Activated CD4-positive, alpha-beta memory T cell treated with anti-CD3 and anti-CD28 coated beads for 36 hours (primary cell): ENCODE measurements at regions not wholly inside any gene's neighbourhood (a gene's known extent, or its start where the extent isn't known, plus 50 kb on each side); places are given as distances from the start of the nearest gene placed in this dataset.

Source experiments
- CTCF ChIA-PET: fragments of 350-600 bp; sonication (Branson Sonifier 250); formaldehyde crosslinking; loops from one replicate; lab custom pipeline; 2021; ENCODE audit warnings: antibody characterized with exemption, inconsistent platforms; lab: Charles Lee
- POLR2A ChIA-PET: fragments of 350-600 bp; sonication (Branson Sonifier 250); formaldehyde crosslinking; loops from one replicate; lab custom pipeline; 2021; ENCODE audit warnings: antibody characterized with exemption; lab: Charles Lee
- DNase-seq: peaks from one replicate; pipeline ENCODE4 v3.0.0-alpha.2; 2020
- H3K27ac Mint-ChIP-seq: one replicate; pipeline ENCODE4 v1.8.0; 2021; ENCODE audit warnings: mixed read lengths
- H3K27me3 Mint-ChIP-seq: one replicate; pipeline ENCODE4 v1.8.0; 2021; ENCODE audit warnings: mixed read lengths
- H3K36me3 Mint-ChIP-seq: one replicate; pipeline ENCODE4 v1.8.0; 2021; ENCODE audit warnings: mixed read lengths
- H3K4me1 Mint-ChIP-seq: one replicate; pipeline ENCODE4 v1.8.0; 2021; ENCODE audit warnings: low read depth, mixed read lengths
- H3K4me3 Mint-ChIP-seq: one replicate; pipeline ENCODE4 v1.8.0; 2021; ENCODE audit warnings: mild to moderate bottlenecking, mixed read lengths
- H3K9me3 Mint-ChIP-seq: one replicate; pipeline ENCODE4 v1.8.0; 2021; ENCODE audit warnings: mixed read lengths
- intact Hi-C: fragments of 100-400 bp; cut with micrococcal nuclease; formaldehyde crosslinking; loops from one replicate; pipeline ENCODE4 v1.15.1; 2023

- H3K36me3 Mint-ChIP-seq = no peaks in the 10 kb centered on the region
- intact Hi-C loops = no loop called here
- ChIA-PET CTCF (no interaction called here), POLR2A (no interaction called here)
- H3K4me1 Mint-ChIP-seq = no peaks in the 10 kb centered on the region
- no peaks in the 10 kb centered on the region for H3K9me3 Mint-ChIP-seq
- no peak overlapping the region for H3K27ac Mint-ChIP-seq
- no peak for DNase-seq
- no peak overlapping the region for H3K4me3 Mint-ChIP-seq
- no peaks in the 10 kb centered on the region for H3K27me3 Mint-ChIP-seq
Observed at GRCh38 chr13:78247362-78247761, 328.7 kb upstream of the EDNRB start.

DNA sequence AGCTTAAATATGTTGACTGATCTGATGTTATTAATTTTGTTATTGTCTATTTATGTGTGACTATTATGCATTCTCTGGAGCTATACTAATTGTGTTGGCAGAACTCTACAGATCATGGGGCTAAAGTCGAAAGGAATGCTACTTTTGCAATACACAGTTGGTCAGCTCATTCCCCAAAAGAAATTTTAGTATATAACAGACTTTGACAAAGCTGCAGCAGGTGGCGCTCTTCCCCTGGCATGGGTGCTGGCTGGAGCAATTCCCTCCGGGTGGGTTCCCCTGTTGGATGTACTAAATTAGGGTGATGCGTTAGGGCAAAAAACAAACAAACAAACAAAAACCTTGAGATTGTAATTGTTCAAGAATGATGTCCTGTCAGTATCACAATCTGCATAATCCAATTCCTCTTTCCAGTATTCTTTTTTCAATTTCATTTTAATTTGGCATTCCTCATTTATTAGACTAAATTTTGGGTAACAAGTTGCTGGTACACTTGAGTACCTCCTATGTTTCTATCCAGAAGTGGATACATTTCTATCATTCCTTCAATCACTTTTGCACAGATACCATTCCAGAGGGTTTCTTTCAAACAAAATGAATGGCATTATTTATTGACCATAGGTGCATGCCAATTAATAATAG lies 322.8 kb upstream of the EDNRB start:
- Mint-ChIP-seq H3K27ac (no peak overlapping the region), H3K36me3 (no peaks in the 10 kb centered on the region), H3K9me3 (no peaks in the 10 kb centered on the region), H3K27me3 (peaks cover 2% of the 10 kb centered on the region), H3K4me3 (no peak overlapping the region), H3K4me1 (no peaks in the 10 kb centered on the region)
- intact Hi-C loops = no loop called here
- CTCF ChIA-PET = interaction anchor here (0.8 to 2.1 kb wide), 8 partner anchors 8 to 737 kb away, joined by 3 to 17 read pairs (median 4); no protein-coding TSS in a partner anchor
- POLR2A ChIA-PET = no interaction called here
- peak; percentile 41 for DNase-seq

DNA sequence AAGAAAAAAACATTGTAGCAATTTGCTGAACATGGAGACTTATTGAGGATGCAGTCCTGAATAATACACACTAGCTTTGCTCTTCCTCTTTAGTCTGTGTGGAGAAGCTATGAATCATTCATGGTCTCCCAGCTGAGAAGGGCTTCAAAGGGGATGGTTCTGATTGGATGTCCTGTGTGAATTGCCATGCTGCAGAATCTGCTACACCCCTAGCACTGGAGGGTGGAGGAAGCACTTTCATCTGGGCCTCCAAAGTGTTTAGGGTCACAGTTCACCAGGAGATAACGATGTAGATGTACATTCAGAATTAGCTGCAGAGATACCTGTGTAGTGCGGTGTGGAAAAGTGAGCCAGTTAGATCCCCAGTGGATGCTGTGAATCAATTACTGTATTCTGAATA lies 321.1 kb upstream of the EDNRB start:
- H3K4me3 Mint-ChIP-seq = no peak overlapping the region
- no peaks in the 10 kb centered on the region for H3K36me3 Mint-ChIP-seq
- intact Hi-C loops = no loop called here
- H3K27ac Mint-ChIP-seq = no peak overlapping the region
- peaks cover 2% of the 10 kb centered on the region for H3K27me3 Mint-ChIP-seq
- POLR2A ChIA-PET = no interaction called here
- no peaks in the 10 kb centered on the region for H3K4me1 Mint-ChIP-seq
- CTCF ChIA-PET = interaction anchor here (1.7 kb wide), 1 partner anchor 739 kb away, joined by 17 read pairs; no protein-coding TSS in a partner anchor
- no peak for DNase-seq
- H3K9me3 Mint-ChIP-seq = no peaks in the 10 kb centered on the region

GRCh38 chr13:78238911-78239310 lies 320.3 kb upstream of the EDNRB start:
- no peaks in the 10 kb centered on the region for H3K9me3 Mint-ChIP-seq
- H3K27ac Mint-ChIP-seq = no peak overlapping the region
- no peak for DNase-seq
- H3K27me3 Mint-ChIP-seq = peaks cover 2% of the 10 kb centered on the region
- no peaks in the 10 kb centered on the region for H3K4me1 Mint-ChIP-seq
- no peak overlapping the region for H3K4me3 Mint-ChIP-seq
- ChIA-PET CTCF (interaction anchor here (0.6 kb wide), 1 partner anchor 534 kb away, joined by 3 read pairs; no protein-coding TSS in a partner anchor), POLR2A (no interaction called here)
- H3K36me3 Mint-ChIP-seq = no peaks in the 10 kb centered on the region
- intact Hi-C loops = no loop called here

- H3K27me3 Mint-ChIP-seq = no peaks in the 10 kb centered on the region
- H3K4me3 Mint-ChIP-seq = no peak overlapping the region
- H3K36me3 Mint-ChIP-seq = no peaks in the 10 kb centered on the region
- no peaks in the 10 kb centered on the region for H3K4me1 Mint-ChIP-seq
- POLR2A ChIA-PET = no interaction called here
- intact Hi-C loops = no loop called here
- H3K9me3 Mint-ChIP-seq = no peaks in the 10 kb centered on the region
- DNase-seq = no peak
- CTCF ChIA-PET = no interaction called here
- H3K27ac Mint-ChIP-seq = no peak overlapping the region
Observed at GRCh38 chr13:78228940-78229339, 310.3 kb upstream of the EDNRB start.

GRCh38 chr13:78228211-78228610 lies 309.6 kb upstream of the EDNRB start:
- Mint-ChIP-seq H3K9me3 (no peaks in the 10 kb centered on the region), H3K27ac (no peak overlapping the region)

DNA sequence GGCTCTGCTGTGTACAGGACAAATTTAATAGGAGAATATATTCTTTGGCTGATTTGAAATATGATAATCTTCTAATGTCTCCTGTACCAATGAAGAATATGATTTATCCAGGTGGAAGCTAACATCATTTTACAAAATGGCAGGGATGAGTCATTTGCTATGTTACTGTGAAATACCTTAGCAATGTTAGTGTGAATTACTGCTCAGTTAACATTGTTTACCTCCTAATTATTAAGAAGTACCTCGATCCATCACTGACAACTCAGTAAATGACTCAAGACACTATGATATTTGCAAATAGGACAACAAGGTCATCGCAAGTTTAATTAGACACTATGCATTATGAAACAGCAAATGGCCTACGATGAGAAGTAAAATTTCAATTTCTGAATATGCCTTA lies 309.1 kb upstream of the EDNRB start:
- Mint-ChIP-seq H3K27ac (no peak overlapping the region), H3K4me3 (no peak overlapping the region), H3K9me3 (no peaks in the 10 kb centered on the region), H3K27me3 (no peaks in the 10 kb centered on the region), H3K4me1 (no peaks in the 10 kb centered on the region), H3K36me3 (no peaks in the 10 kb centered on the region)
- no peak for DNase-seq
- intact Hi-C loops = no loop called here
- ChIA-PET POLR2A (no interaction called here), CTCF (no interaction called here)

More at GRCh38 chr13:78228211-78228610, 309.6 kb upstream of the EDNRB start:
- H3K4me3 Mint-ChIP-seq = no peak overlapping the region
- H3K4me1 Mint-ChIP-seq = no peaks in the 10 kb centered on the region
- no peak for DNase-seq
- intact Hi-C loops = no loop called here
- H3K36me3 Mint-ChIP-seq = no peaks in the 10 kb centered on the region
- ChIA-PET CTCF (no interaction called here), POLR2A (no interaction called here)
- no peaks in the 10 kb centered on the region for H3K27me3 Mint-ChIP-seq

GRCh38 chr13:78215458-78216108 lies 297.0 kb upstream of the EDNRB start:
- intact Hi-C loops = no loop called here
- no peaks in the 10 kb centered on the region for H3K36me3 Mint-ChIP-seq
- ChIA-PET POLR2A (no interaction called here), CTCF (no interaction called here)
- DNase-seq = no peak
- no peaks in the 10 kb centered on the region for H3K4me1 Mint-ChIP-seq
- H3K27me3 Mint-ChIP-seq = no peaks in the 10 kb centered on the region
- H3K27ac Mint-ChIP-seq = no peak overlapping the region
- no peak overlapping the region for H3K4me3 Mint-ChIP-seq
- no peaks in the 10 kb centered on the region for H3K9me3 Mint-ChIP-seq

DNA sequence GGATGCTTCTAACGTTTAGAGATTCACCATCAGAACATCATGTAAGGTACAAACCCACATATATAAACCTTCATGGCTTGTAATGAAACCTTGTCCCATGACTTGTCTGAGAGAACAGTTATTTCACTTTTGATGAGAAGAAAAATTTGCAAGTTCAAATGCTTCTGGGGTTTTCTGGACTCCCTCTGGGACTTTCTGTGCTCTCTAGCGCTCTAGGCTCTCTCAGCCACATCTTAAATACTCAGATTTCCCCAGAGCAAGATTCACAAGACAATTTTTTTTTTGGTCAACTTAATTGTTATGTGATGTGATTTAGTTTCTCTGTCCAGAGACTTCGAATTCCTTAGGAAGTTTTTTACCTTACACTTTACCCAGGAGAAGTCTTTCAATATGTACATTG lies 282.8 kb upstream of the EDNRB start:
- intact Hi-C loops = no loop called here
- no peaks in the 10 kb centered on the region for H3K4me1 Mint-ChIP-seq

DNA sequence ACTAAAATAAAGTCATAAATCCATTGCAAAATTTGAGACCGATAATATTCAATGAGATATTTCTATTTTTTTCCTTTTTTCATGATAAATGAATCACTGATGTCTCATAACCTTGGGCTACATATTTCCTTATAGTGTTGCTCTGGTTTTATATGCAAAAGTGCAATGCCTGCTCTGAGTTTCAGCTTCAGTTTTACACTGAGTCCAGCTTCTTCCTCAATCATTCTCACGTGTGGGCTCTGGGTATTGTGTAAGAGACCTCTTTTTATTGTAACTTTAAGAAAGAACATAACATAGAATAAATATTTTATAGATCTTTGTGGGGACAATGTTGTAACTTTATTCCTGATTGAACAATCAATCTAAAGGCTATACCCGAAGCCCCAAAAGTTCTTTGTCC lies 280.2 kb upstream of the EDNRB start:
- Mint-ChIP-seq H3K4me1 (no peaks in the 10 kb centered on the region), H3K27ac (no peak overlapping the region), H3K9me3 (no peaks in the 10 kb centered on the region), H3K4me3 (no peak overlapping the region), H3K36me3 (no peaks in the 10 kb centered on the region), H3K27me3 (peaks cover 2% of the 10 kb centered on the region)
- POLR2A ChIA-PET = no interaction called here
- intact Hi-C loops = no loop called here
- no peak for DNase-seq
- CTCF ChIA-PET = no interaction called here

More for the DNA sequence above, 282.8 kb upstream of the EDNRB start:
- Mint-ChIP-seq H3K27ac (no peak overlapping the region), H3K9me3 (no peaks in the 10 kb centered on the region), H3K36me3 (no peaks in the 10 kb centered on the region), H3K4me3 (no peak overlapping the region), H3K27me3 (no peaks in the 10 kb centered on the region)
- ChIA-PET POLR2A (no interaction called here), CTCF (no interaction called here)
- DNase-seq = no peak

DNA sequence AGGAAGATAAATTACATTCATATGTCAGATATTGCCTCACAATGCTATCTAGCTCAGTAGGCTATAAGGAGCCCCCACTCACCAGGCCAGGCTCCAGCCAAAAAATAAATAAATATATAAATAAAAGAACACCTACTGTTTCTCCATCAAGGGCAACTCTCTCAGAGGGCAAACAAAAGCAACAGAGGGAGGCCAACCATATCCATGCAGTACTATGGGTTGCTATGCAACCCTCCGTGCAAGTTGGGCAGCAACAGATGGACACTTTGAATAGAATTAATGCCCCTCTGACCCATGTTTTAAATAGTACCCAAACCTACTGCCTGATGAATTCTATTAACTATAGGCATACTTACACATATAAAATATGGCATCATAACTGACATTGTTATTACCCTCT lies 279.8 kb upstream of the EDNRB start:
- H3K9me3 Mint-ChIP-seq = no peaks in the 10 kb centered on the region
- H3K27ac Mint-ChIP-seq = no peak overlapping the region
- POLR2A ChIA-PET = no interaction called here
- DNase-seq = no peak
- intact Hi-C loops = no loop called here
- H3K27me3 Mint-ChIP-seq = peaks cover 2% of the 10 kb centered on the region
- H3K36me3 Mint-ChIP-seq = no peaks in the 10 kb centered on the region
- H3K4me1 Mint-ChIP-seq = no peaks in the 10 kb centered on the region
- CTCF ChIA-PET = no interaction called here
- H3K4me3 Mint-ChIP-seq = no peak overlapping the region

DNA sequence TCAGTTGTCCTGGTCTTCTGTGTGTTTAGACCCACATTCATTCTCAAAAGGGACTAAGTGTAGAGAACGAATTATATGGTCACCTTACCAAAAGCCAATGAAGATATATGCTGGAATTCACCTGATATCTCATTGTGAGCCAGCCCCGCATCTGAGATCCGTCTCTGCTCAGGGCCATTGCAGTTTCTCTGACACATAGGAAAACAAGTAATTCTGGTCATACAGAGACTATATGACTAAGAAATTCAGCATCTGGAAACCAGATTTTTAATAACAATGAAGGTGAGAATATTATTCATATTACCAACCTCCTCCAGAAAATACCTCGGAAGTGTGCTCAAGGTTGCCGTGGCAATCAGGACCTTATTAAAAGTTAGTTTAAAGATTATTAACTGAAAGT lies 278.6 kb upstream of the EDNRB start:
- no peak overlapping the region for H3K27ac Mint-ChIP-seq
- no peak overlapping the region for H3K4me3 Mint-ChIP-seq
- DNase-seq = no peak
- H3K36me3 Mint-ChIP-seq = no peaks in the 10 kb centered on the region
- peaks cover 2% of the 10 kb centered on the region for H3K27me3 Mint-ChIP-seq
- POLR2A ChIA-PET = no interaction called here
- no peaks in the 10 kb centered on the region for H3K9me3 Mint-ChIP-seq
- intact Hi-C loops = no loop called here
- CTCF ChIA-PET = no interaction called here
- no peaks in the 10 kb centered on the region for H3K4me1 Mint-ChIP-seq
